Activated naive CD4-positive, alpha-beta T cell treated with anti-CD3 and anti-CD28 coated beads, Interleukin-2, amount 10 ng/mL, durations not matched to agents 7 days and 5 days (primary cell): ENCODE measurements at regions not wholly inside any gene's neighbourhood (a gene's known extent, or its start where the extent isn't known, plus 50 kb on each side); places are given as distances from the start of the nearest gene placed in this dataset.

Experiments
- CTCF ChIA-PET: fragments of 350-600 bp; sonication (Branson Sonifier 250); formaldehyde crosslinking; loops from one replicate; lab custom pipeline; 2021; ENCODE audit warnings: antibody characterized with exemption; lab: Charles Lee
- DNase-seq: peaks from one replicate; pipeline ENCODE4 v3.0.0-alpha.2; 2020
- H3K27ac Mint-ChIP-seq: one replicate; pipeline ENCODE4 v1.8.0; 2021; ENCODE audit warnings: mild to moderate bottlenecking, moderate library complexity, mixed read lengths
- H3K27me3 Mint-ChIP-seq: one replicate; pipeline ENCODE4 v1.8.0; 2021; ENCODE audit warnings: mild to moderate bottlenecking, mixed read lengths
- H3K36me3 Mint-ChIP-seq: one replicate; pipeline ENCODE4 v1.8.0; 2021; ENCODE audit warnings: mixed read lengths
- H3K4me1 Mint-ChIP-seq: one replicate; pipeline ENCODE4 v1.8.0; 2021; ENCODE audit warnings: mixed read lengths
- H3K4me3 Mint-ChIP-seq: one replicate; pipeline ENCODE4 v1.8.0; 2021; ENCODE audit warnings: mild to moderate bottlenecking, moderate library complexity, mixed read lengths
- H3K9me3 Mint-ChIP-seq: one replicate; pipeline ENCODE4 v1.8.0; 2021; ENCODE audit warnings: mixed read lengths

DNA sequence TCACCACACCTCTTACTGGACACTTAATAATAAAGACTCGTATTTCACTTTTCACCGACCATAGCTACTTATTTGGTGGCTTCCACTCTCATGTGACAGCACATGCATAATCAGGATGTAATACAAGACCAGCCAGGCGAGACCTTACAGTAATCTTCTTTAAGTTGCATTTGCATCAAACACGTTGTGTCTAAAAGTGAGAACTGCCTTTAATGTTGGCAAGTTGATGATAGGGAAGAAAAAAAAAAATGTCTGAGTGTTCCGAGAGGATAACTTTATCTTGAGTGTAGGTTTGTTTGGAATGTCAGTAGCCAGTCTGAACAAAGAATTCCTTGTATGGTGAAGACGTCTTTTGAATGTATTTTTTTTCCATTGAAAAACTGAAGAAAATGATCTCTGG lies 440.4 kb downstream of the ADAMTS20 start:
- H3K27me3 Mint-ChIP-seq: no peaks in the 10 kb centered on the region
- no peak overlapping the region for H3K27ac Mint-ChIP-seq
- H3K4me3 Mint-ChIP-seq: no peak overlapping the region
- DNase-seq: no peak
- H3K36me3 Mint-ChIP-seq: no peaks in the 10 kb centered on the region
- H3K4me1 Mint-ChIP-seq: no peaks in the 10 kb centered on the region
- CTCF ChIA-PET: no interaction called here
- H3K9me3 Mint-ChIP-seq: peaks cover 3% of the 10 kb centered on the region

DNA sequence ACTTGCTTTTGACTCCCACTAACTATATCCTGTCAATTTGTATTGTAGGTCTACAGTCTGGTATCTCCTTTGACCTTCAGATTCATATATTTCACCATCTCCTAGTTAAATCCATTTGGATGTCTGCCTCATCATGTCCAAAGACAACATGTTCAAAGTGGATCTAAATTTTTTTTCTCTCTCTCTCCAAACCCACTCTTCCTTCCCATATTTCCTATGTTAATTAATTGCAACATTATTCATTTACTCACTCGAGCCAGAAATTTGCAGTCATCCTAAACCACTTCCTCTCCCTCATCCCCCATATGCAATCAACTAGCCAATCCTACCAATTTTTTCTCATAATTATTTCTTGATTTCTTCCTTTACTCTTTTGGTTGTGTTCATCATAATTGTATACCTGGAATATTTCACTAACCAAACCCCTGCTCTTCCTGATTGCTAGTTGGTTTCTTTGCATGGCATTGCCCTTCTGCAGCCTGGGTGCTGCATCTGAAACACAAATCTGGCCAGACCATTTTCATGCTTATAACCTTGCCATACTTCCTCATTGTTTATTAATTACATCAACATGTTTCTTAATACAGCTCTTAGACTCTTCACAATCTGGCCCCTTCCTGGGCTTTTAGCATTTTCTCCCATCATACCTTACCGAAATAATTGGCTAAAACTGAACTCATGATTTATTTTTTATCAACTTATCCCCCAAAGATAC lies 442.2 kb downstream of the ADAMTS20 start:
- CTCF ChIA-PET: no interaction called here
- H3K4me3 Mint-ChIP-seq: no peak overlapping the region

DNA sequence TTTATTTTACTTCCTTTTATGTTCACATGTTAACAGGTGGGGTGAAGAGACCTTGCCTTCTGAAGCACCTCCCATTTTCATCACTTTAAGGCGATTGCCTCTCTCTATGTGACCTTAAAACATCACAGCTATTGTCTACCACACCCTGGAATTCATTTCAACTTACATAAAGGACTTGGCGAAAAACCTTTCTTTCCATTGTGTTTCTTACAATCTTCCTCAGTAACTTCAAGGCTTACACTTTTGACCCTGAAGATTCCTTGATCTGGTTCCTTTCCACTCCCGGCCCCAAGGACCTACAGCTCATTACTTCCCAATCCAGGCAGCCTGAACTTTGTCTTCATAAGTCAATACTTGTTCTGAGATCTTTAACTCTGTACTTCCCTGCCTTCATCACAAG lies 443.3 kb downstream of the ADAMTS20 start:
- H3K4me3 Mint-ChIP-seq: no peak overlapping the region
- no peak for DNase-seq
- H3K9me3 Mint-ChIP-seq: peaks cover 3% of the 10 kb centered on the region
- no peaks in the 10 kb centered on the region for H3K27me3 Mint-ChIP-seq
- H3K36me3 Mint-ChIP-seq: no peaks in the 10 kb centered on the region
- no peak overlapping the region for H3K27ac Mint-ChIP-seq
- CTCF ChIA-PET: no interaction called here
- H3K4me1 Mint-ChIP-seq: no peaks in the 10 kb centered on the region

More for the DNA sequence above, 442.2 kb downstream of the ADAMTS20 start:
- H3K36me3 Mint-ChIP-seq: no peaks in the 10 kb centered on the region
- no peak overlapping the region for H3K27ac Mint-ChIP-seq
- no peaks in the 10 kb centered on the region for H3K4me1 Mint-ChIP-seq
- peaks cover 3% of the 10 kb centered on the region for H3K9me3 Mint-ChIP-seq
- no peak for DNase-seq
- H3K27me3 Mint-ChIP-seq: no peaks in the 10 kb centered on the region

DNA sequence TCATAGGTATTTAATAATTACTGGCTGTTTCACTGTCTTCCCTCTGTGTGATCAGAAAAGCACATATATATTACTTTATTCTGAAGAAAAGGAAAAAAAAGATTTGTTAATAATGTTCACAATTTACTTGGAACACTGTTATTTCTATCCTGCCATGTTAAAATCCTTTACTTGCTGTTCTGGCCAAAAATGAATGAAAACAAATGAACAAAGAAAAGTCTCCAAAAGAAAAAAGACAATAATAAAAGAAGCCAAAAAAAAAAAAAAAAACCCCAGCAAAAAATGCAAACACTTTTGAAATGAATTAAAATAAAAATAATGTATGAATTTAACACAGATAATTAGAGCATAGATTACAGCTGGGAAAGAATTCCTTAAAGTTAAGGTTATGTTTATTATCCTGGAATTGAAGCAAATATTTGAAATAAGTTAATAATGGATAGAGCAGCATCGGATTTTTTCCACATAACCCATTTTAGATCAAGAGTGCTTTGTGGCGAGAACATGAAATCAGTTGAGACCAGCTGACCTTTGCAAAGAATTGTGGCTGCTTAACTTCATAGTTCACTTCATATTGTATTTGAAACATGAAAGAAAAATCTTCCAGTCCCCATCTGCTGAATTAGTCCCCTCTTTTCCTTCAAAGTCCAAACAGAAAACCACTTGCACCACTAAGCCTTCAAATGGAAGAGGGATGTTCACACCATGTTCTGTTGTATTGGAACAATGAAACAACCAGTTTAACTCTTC lies 444.8 kb downstream of the ADAMTS20 start:
- no peaks in the 10 kb centered on the region for H3K36me3 Mint-ChIP-seq
- CTCF ChIA-PET: no interaction called here
- no peaks in the 10 kb centered on the region for H3K27me3 Mint-ChIP-seq
- no peak overlapping the region for H3K4me3 Mint-ChIP-seq
- no peak overlapping the region for H3K27ac Mint-ChIP-seq
- peaks cover 3% of the 10 kb centered on the region for H3K9me3 Mint-ChIP-seq
- H3K4me1 Mint-ChIP-seq: no peaks in the 10 kb centered on the region
- DNase-seq: no peak

DNA sequence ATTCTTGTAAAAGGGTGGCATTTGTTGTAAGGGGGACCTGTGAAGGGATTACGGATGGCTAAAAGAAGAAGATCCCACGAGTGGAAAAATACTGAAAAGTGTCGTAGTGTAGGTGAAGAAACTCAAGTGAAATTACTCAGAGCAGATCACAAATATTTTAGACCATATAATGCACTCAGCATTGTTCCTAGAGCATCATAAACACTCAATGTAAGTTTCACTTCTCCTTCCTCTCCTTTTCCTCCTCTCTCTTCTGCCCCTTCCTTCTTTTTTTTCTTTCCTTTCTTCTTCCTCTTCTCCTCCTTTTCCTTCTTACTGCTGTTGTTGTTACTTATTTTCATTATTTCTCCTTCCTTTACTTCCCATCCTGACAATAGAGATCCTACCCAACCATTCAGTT lies 445.6 kb downstream of the ADAMTS20 start:
- no peaks in the 10 kb centered on the region for H3K36me3 Mint-ChIP-seq
- H3K4me1 Mint-ChIP-seq: no peaks in the 10 kb centered on the region
- peaks cover 3% of the 10 kb centered on the region for H3K9me3 Mint-ChIP-seq
- H3K27ac Mint-ChIP-seq: no peak overlapping the region
- H3K27me3 Mint-ChIP-seq: no peaks in the 10 kb centered on the region
- DNase-seq: no peak
- CTCF ChIA-PET: no interaction called here
- H3K4me3 Mint-ChIP-seq: no peak overlapping the region

DNA sequence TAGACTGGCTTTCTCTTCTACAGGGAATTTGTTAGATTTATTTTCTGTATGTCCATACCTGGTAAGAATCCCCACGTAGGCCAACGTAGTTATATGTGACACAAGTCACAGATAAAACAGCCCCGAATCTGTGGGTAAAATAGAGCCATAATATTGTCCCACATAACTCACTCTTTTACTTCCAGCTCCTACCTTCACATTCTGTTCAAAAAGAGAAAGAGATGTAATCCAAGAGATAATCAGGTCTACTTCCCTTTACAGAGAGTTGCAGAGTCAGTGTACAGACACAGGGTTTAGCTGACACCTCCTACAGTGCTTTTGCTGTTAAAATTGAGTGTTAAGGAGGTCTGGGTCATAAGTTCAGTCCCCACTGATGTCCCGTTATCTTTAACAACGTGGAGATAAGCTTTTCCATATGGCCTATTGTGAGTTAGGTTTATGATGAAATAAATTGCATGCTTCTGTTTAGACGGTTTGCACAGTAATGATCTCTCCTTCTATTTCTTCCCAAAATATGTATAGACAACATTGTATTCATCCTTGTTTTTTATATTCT lies 446.5 kb downstream of the ADAMTS20 start:
- CTCF ChIA-PET: no interaction called here
- H3K4me3 Mint-ChIP-seq: no peak overlapping the region
- H3K4me1 Mint-ChIP-seq: no peaks in the 10 kb centered on the region

DNA sequence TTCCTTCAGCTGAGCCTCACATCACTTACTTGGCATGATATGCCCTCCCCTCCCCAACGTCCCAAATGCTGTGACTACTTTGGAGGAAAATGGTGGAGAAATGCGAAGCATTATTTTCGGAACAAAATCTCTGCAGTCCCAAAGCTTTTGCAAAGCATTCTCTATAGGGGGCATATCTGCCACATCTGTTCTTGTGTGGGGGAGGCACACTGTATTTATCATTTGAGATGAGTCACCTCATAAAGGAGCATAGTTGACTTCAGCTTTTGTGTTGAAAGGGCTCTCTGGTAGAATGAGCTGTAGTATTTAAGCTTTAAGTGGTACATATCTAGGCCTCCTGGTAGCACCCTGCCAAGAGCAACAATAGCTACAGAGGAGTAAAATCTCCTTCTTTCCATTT lies 447.5 kb downstream of the ADAMTS20 start:
- Mint-ChIP-seq H3K27ac (no peak overlapping the region), H3K4me1 (no peaks in the 10 kb centered on the region), H3K9me3 (peaks cover 1% of the 10 kb centered on the region), H3K4me3 (no peak overlapping the region), H3K36me3 (no peaks in the 10 kb centered on the region), H3K27me3 (no peaks in the 10 kb centered on the region)
- CTCF ChIA-PET: interaction anchor here (0.5 kb wide), 1 partner anchor 946 kb away, joined by 3 read pairs; no protein-coding TSS in a partner anchor
- DNase-seq: no peak

More for the DNA sequence above, 446.5 kb downstream of the ADAMTS20 start:
- H3K9me3 Mint-ChIP-seq: peaks cover 3% of the 10 kb centered on the region
- H3K27ac Mint-ChIP-seq: no peak overlapping the region
- no peaks in the 10 kb centered on the region for H3K36me3 Mint-ChIP-seq
- DNase-seq: no peak
- no peaks in the 10 kb centered on the region for H3K27me3 Mint-ChIP-seq

DNA sequence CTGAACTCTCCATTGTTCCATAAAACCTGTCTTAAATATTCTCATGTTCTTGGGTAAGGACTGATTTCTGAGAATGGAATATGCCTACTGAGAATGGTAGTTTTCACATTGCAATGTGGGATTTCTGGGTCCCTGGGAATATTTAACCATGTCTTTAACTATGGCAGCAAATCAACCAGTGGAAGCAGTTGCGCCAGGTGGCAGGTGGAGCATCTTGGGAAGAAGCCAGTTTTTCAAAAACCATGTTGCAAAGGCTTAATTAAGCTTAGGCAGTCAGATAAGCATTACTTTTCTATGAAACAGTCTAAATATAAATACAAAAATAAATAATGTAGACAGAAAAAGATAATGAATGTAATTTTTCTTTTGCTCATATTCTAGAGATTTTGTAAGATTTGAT lies 448.1 kb downstream of the ADAMTS20 start:
- Mint-ChIP-seq H3K27ac (no peak overlapping the region), H3K4me3 (no peak overlapping the region), H3K27me3 (no peaks in the 10 kb centered on the region), H3K36me3 (no peaks in the 10 kb centered on the region), H3K9me3 (no peaks in the 10 kb centered on the region), H3K4me1 (no peaks in the 10 kb centered on the region)
- CTCF ChIA-PET: no interaction called here
- DNase-seq: no peak

DNA sequence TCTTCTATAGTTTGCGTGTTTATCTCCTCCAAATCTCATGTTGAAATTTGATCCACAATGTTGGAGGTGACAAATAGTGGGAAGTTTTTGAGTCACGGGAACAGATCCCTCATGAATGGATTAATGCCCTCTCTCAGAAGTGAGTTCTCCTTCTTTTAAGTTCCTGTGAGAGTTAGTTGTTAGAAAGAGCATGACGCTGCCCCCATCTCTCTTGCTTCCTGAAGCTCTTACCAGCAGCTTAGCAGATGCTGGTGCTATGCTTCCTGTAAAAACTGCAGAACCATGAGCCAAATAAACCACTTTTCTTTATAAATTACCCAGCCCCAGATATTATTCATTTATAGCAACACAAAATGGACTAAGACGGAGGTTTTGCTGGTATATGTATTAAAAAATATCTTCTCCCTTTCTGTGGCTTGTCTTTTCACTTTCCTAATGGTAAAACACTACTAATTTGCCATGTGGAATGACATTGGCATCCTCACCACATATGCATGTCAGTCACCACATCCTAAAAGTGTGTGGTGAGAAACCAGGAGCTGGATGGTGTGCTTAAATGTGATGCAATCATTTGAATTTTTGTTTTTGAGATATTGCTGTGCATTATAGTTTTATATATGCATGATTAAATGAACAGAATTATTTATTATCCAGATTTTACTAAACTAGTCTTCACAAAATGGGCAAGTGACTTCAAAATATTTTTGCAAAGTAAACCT lies 449.3 kb downstream of the ADAMTS20 start:
- no peak overlapping the region for H3K27ac Mint-ChIP-seq
- no peaks in the 10 kb centered on the region for H3K4me1 Mint-ChIP-seq
- CTCF ChIA-PET: no interaction called here
- no peak for DNase-seq
- no peaks in the 10 kb centered on the region for H3K27me3 Mint-ChIP-seq
- H3K4me3 Mint-ChIP-seq: no peak overlapping the region
- no peaks in the 10 kb centered on the region for H3K9me3 Mint-ChIP-seq
- H3K36me3 Mint-ChIP-seq: no peaks in the 10 kb centered on the region

DNA sequence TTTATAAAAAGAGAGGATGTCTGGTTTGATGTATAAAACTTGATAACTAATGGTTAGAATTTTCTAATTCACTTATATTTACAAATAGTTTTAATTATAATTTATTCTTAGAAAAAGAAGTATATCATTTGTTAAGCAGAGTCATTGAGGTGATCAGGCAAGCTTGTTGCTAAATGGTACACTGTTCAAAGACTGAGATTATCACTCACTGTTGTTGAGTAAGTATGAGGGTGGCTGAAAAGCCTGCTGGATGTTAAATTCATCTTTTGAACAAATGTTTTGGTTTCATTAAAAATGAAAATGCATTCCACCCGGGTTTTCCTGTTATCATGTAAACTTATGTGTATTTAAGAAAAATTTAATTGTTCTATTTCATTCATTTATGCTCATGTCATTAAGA lies 451.8 kb downstream of the ADAMTS20 start:
- no peaks in the 10 kb centered on the region for H3K4me1 Mint-ChIP-seq
- H3K9me3 Mint-ChIP-seq: no peaks in the 10 kb centered on the region
- no peak overlapping the region for H3K4me3 Mint-ChIP-seq
- no peaks in the 10 kb centered on the region for H3K27me3 Mint-ChIP-seq
- H3K27ac Mint-ChIP-seq: no peak overlapping the region
- CTCF ChIA-PET: no interaction called here
- H3K36me3 Mint-ChIP-seq: no peaks in the 10 kb centered on the region
- no peak for DNase-seq

DNA sequence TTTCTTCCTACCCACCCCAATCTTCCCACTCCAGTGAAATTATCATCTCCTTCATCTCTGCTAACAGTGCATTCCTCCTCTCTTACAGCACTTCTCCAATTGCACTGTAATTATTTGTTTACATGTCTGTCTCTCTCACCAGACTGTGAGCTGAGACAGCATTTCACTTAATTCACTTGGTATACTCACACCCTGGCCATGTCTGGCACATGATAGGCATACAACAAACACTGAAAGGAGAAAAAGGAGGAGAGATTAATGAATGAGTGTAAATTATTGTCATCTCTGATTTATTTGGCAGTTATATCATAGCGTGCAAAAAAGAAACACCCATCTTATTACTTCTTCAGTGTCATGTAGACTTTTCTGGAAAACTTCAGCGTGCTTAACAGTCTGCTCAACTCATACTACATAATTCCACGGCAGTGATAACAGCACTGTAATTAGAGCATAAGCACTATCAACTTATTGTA lies 452.3 kb downstream of the ADAMTS20 start:
- CTCF ChIA-PET: no interaction called here
- no peak overlapping the region for H3K27ac Mint-ChIP-seq
- H3K9me3 Mint-ChIP-seq: no peaks in the 10 kb centered on the region
- H3K27me3 Mint-ChIP-seq: no peaks in the 10 kb centered on the region
- no peaks in the 10 kb centered on the region for H3K4me1 Mint-ChIP-seq
- no peak for DNase-seq
- no peak overlapping the region for H3K4me3 Mint-ChIP-seq
- no peaks in the 10 kb centered on the region for H3K36me3 Mint-ChIP-seq

DNA sequence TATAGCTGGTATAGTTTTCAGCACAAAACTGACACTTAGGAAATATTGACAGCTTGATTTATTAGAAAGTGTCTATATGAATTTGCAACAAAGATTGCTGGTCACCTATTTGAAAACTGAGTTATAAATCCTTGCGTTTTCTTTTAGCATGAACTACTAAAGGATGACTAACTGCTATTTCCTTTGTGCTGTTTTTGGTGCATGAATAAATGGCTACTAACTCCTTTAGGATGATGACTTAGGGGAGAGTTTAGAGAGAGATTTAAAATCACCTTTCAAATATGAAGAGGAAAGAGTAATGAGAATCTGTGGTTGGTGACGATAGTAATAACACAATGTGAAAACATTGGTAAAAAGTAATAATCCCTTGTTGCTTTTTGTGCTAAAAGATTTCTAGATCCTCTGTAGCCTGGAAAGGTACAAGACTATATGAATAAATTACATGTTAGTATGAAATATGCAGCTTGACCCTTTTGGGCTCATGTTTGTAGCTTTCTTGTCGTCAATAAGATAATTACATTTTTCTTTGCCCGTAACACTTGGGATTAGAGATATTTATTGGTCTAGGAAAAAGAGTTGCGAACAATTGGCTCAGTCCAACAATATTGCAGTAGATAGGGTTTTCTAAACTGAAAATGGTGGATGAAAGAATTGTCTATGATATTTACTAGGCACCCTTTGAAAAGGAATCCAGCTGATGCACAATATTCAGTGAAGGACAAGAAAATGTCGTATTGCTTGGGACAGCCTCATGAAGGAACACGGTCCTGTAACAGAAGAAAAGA lies 453.0 kb downstream of the ADAMTS20 start:
- H3K4me3 Mint-ChIP-seq: no peak overlapping the region
- H3K4me1 Mint-ChIP-seq: no peaks in the 10 kb centered on the region
- no peaks in the 10 kb centered on the region for H3K9me3 Mint-ChIP-seq
- no peak overlapping the region for H3K27ac Mint-ChIP-seq
- no peak for DNase-seq
- no peaks in the 10 kb centered on the region for H3K36me3 Mint-ChIP-seq
- CTCF ChIA-PET: no interaction called here
- no peaks in the 10 kb centered on the region for H3K27me3 Mint-ChIP-seq

DNA sequence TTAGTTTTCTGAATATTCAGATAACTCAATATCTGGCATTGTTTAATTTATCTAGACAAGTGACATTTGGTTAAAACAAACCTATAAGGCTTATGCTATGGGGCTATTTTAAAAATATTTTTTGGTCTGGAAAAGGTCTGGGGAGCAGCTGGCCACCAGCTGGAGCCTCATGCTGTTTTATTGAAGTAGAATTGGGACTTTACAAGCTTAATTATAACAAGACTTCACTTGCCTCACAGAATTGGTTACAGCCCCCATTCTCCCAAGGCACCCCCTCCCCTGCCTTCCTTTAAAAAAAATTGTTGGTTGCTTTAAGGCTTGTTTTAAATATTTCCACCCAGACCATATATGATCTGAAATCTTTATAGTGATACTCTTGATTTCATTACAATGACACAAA lies 453.9 kb downstream of the ADAMTS20 start:
- H3K36me3 Mint-ChIP-seq: no peaks in the 10 kb centered on the region
- H3K27ac Mint-ChIP-seq: no peak overlapping the region
- no peaks in the 10 kb centered on the region for H3K4me1 Mint-ChIP-seq
- DNase-seq: no peak
- H3K4me3 Mint-ChIP-seq: no peak overlapping the region
- no peaks in the 10 kb centered on the region for H3K27me3 Mint-ChIP-seq
- CTCF ChIA-PET: no interaction called here
- no peaks in the 10 kb centered on the region for H3K9me3 Mint-ChIP-seq

DNA sequence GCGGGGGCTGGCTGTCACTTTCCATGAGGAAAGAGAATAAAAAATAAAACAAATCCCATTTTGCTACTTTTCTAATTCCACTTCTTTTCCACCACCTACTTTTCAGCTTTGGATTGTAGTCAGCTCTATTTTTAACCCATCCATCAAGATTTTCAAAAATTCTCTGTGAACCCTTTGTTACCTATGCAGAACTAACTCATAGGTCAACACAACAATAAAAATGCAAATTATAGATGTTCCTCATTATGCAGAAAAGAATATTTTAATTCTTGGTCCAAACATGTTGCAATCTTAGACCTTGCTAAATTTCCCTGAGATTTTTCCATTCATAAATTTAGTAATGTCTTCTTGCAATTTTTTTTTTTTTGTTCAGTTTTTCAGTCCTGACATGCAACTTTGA lies 454.5 kb downstream of the ADAMTS20 start:
- Mint-ChIP-seq H3K9me3 (no peaks in the 10 kb centered on the region), H3K27me3 (no peaks in the 10 kb centered on the region), H3K4me1 (no peaks in the 10 kb centered on the region), H3K36me3 (no peaks in the 10 kb centered on the region), H3K27ac (no peak overlapping the region), H3K4me3 (no peak overlapping the region)
- DNase-seq: no peak
- CTCF ChIA-PET: no interaction called here
